A549 (cell line): ENCODE measurements at regions not wholly inside any gene's neighbourhood (a gene's known extent, or its start where the extent isn't known, plus 50 kb on each side); places are given as distances from the start of the nearest gene placed in this dataset.

Experiments used
- ATAC-seq, 2 experiments: fragments of 200-7000 bp in 1 of 2; fragments of >200 bp in 1 of 2; cut with Nextera tagmentation in 1 of 2; cut with Tn5 transposase in 1 of 2; 3 replicates each; pipeline versions ENCODE4 v1.8.0 to v1.9.1; 2018 to 2020; ENCODE audit warnings: mild to moderate bottlenecking in 1 of 2, moderate library complexity in 1 of 2
- CTCF ChIA-PET: fragments of 300-600 bp; sonication (Branson Sonifier 250); formaldehyde crosslinking; extraction: SDS; loops from one replicate; lab custom pipeline; 2021; ENCODE audit warnings: antibody characterized with exemption, inconsistent platforms; lab: Yijun Ruan, JAX
- POLR2A ChIA-PET: fragments of 350-600 bp; formaldehyde crosslinking; extraction: SDS; loops from one replicate; lab custom pipeline; 2021; ENCODE audit warnings: antibody characterized with exemption, inconsistent platforms; lab: Yijun Ruan, JAX
- DNase-seq, 2 experiments: peaks; one replicate each; pipeline versions ENCODE4 v3.0.0 to v3.0.0-alpha.2; 2011 to 2016; ENCODE audit warnings: low read depth in 1 of 2, low spot score in 1 of 2
- FAIRE-seq: peaks from 2 replicates; lab custom pipeline; 2011; peaks lifted over from hg19 to GRCh38; lab: Jason Lieb, UNC
- H3K27ac ChIP-seq, 2 experiments: fragments of >200 bp; sonication (Bioruptor Twin); formaldehyde crosslinking; 3 replicates each; pipeline ENCODE4 v1.5.1; 2016 to 2017
- H3K4me1 ChIP-seq: fragments of >200 bp; sonication (Bioruptor Twin); formaldehyde crosslinking; 3 replicates; pipeline ENCODE4 v1.6.1; 2016
- H3K4me2 ChIP-seq: fragments of >200 bp; sonication (Bioruptor Twin); formaldehyde crosslinking; 3 replicates; pipeline ENCODE4 v1.6.1; 2016
- H3K4me3 ChIP-seq: fragments of >200 bp; sonication (Bioruptor Twin); formaldehyde crosslinking; 3 replicates; pipeline ENCODE4 v1.5.1; 2016
- H3K9me3 ChIP-seq: fragments of >200 bp; sonication (Bioruptor Twin); formaldehyde crosslinking; 3 replicates; pipeline ENCODE4 v1.6.1; 2016
- BHLHE40 ChIP-seq: IDR thresholded peaks from 2 replicates; pipeline ENCODE4 v1.6.1; 2012; ENCODE audit warnings: low read depth, low read length, inconsistent platforms
- CEBPB ChIP-seq, 2 experiments: fragments of >200 bp in 1 of 2; sonication (Bioruptor Twin) in 1 of 2; formaldehyde crosslinking in 1 of 2; IDR thresholded peaks; 2 replicates each; pipeline ENCODE4 v1.6.1; 2012 to 2016
- CHD2 ChIP-seq: fragments of 150-350 bp; IDR thresholded peaks from 2 replicates; pipeline ENCODE4 v1.6.1; 2014; ENCODE audit warnings: low read length; ENCODE audit not compliant: partially characterized antibody
- EHF ChIP-seq: fragments of 250-450 bp; sonication (Bioruptor Pico); IDR thresholded peaks from 2 replicates; pipeline ENCODE4 v1.5.0; 2020; ENCODE audit warnings: mild to moderate bottlenecking
- EHMT2 ChIP-seq: fragments of 200-600 bp; sonication (generic); IDR thresholded peaks from 2 replicates; pipeline ENCODE4 v1.6.1; 2016; ENCODE audit warnings: antibody characterized with exemption, low read depth, mild to moderate bottlenecking, moderate library complexity
- ESRRA ChIP-seq: fragments of 150-350 bp; IDR thresholded peaks from 2 replicates; pipeline ENCODE4 v1.6.1; 2014; ENCODE audit warnings: mild to moderate bottlenecking, low read length, borderline replicate concordance
- FOSB ChIP-seq: fragments of 250-450 bp; sonication (Bioruptor Pico); IDR thresholded peaks from 2 replicates; pipeline ENCODE4 v1.5.0; 2020; ENCODE audit warnings: mild to moderate bottlenecking, moderate library complexity
- HES2 ChIP-seq: fragments of >200 bp; sonication (Bioruptor Twin); formaldehyde crosslinking; IDR thresholded peaks from 2 replicates; pipeline ENCODE4 v1.6.1; 2016
- HOXA7 ChIP-seq: fragments of 250-450 bp; sonication (Bioruptor Pico); IDR thresholded peaks from 2 replicates; pipeline ENCODE4 v1.5.0; 2020; ENCODE audit warnings: mild to moderate bottlenecking, moderate library complexity
- HOXB13 ChIP-seq: fragments of 250-450 bp; sonication (Bioruptor Pico); IDR thresholded peaks from 2 replicates; pipeline ENCODE4 v1.5.0; 2020; ENCODE audit warnings: low read depth, mild to moderate bottlenecking, moderate library complexity
- JUN ChIP-seq, 2 experiments: fragments of >200 bp; sonication (Bioruptor Twin); formaldehyde crosslinking; IDR thresholded peaks; 2 replicates in 1 of 2; 3 replicates in 1 of 2; pipeline ENCODE4 v1.6.1; 2016 to 2017
- MAX ChIP-seq: IDR thresholded peaks from 2 replicates; pipeline ENCODE4 v1.6.1; 2012
- NPAS2 ChIP-seq: fragments of 250-450 bp; sonication (Bioruptor Pico); IDR thresholded peaks from 2 replicates; pipeline ENCODE4 v1.8.0; 2022; ENCODE audit warnings: mild to moderate bottlenecking, moderate library complexity, borderline replicate concordance
- NR3C1 ChIP-seq: fragments of >200 bp; sonication (Bioruptor Twin); formaldehyde crosslinking; IDR thresholded peaks from 3 replicates; pipeline ENCODE4 v1.6.1; 2017
- PBX3 ChIP-seq: IDR thresholded peaks from 2 replicates; pipeline ENCODE4 v1.6.1; 2012
- POLR2A ChIP-seq: IDR thresholded peaks from 2 replicates; pipeline ENCODE4 v1.6.1; 2012; ENCODE audit warnings: mild to moderate bottlenecking, low read length
- RAD21 ChIP-seq, 2 experiments: fragments of >200 bp in 1 of 2; sonication (Bioruptor Twin) in 1 of 2; formaldehyde crosslinking in 1 of 2; IDR thresholded peaks in 1 of 2; conservative IDR thresholded peaks in 1 of 2; 2 replicates in 1 of 2; 3 replicates in 1 of 2; pipeline ENCODE4 v1.6.1; 2012 to 2018; ENCODE audit warnings: inconsistent platforms in 1 of 2
- RCOR1 ChIP-seq: fragments of 150-350 bp; IDR thresholded peaks from 2 replicates; pipeline ENCODE4 v1.6.1; 2014; ENCODE audit warnings: antibody characterized with exemption, low read length, low read depth
- SMC3 ChIP-seq: fragments of >200 bp; sonication (Bioruptor Twin); formaldehyde crosslinking; IDR thresholded peaks from 3 replicates; pipeline ENCODE4 v1.6.1; 2018; ENCODE audit warnings: inconsistent platforms
- TFCP2L1 ChIP-seq: fragments of 250-450 bp; sonication (Bioruptor Pico); IDR thresholded peaks from 2 replicates; pipeline ENCODE4 v1.5.0; 2021; ENCODE audit warnings: mild to moderate bottlenecking
- ZC3H11A ChIP-seq: fragments of 450-650 bp; IDR thresholded peaks from 2 replicates; pipeline ENCODE4 v1.6.1; 2014; ENCODE audit warnings: antibody characterized with exemption, mild to moderate bottlenecking
- ZSCAN20 ChIP-seq: fragments of 250-450 bp; sonication (Bioruptor Pico); IDR thresholded peaks from 2 replicates; pipeline ENCODE4 v1.8.0; 2022; ENCODE audit warnings: mild to moderate bottlenecking, moderate library complexity
- WGBS: methylation state at CpG from one replicate; pipeline ENCODE4 v1.1.6; 2017; ENCODE audit errors: missing lambda C conversion rate; 5-methylcytosine and 5-hydroxymethylcytosine counted together
- TF ChIP-seq, protein P1 (sequence below): fragments of 200-600 bp; sonication (generic); IDR thresholded peaks from 2 replicates; pipeline ENCODE4 v1.6.1; 2016; ENCODE audit warnings: antibody characterized with exemption, mild to moderate bottlenecking, moderate library complexity
- TF ChIP-seq, protein P2 (sequence below): fragments of 150-350 bp; IDR thresholded peaks from 2 replicates; pipeline ENCODE4 v1.6.1; 2014; ENCODE audit warnings: low read depth, mild to moderate bottlenecking, low read length

DNA sequence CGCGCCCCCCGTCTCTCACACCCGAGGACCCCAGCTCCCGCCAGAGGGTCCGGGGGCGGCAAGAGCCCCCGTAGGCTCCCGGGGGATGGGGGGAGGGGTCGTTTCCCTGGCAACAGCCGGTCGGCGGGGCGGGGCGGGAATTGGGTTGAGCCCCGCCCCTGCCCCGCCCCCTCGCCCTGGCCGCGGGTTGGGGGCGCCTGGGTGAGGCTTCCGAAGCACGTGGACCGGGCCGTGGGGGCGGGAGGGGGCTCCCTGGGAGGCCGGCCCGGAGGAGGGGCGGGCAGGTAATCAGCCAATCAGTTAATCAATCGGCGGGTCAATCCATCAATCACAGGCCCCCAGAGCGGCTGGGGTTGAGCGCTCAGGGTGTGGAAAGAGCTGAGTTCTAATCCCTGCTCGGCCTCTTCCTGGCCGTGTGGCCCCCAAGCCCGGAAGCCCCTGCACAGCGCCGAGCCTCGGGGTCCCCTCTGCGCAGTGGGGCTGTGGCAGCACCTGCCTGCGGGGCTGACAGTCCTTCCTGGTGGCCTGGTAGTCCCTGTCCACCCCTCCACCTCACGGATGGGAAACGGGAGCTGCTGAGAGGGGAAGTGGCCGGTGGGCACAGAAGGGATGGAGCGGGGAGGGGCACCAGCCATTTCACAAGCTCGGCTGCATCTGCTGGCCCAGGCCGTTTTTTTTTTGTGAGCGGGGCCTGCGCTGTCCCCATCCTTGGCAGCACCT, 174.2 kb upstream of the IER5L start:
- peak overlapping the region; percentile 99 for H3K4me2 ChIP-seq
- peaks cover 14% of the 10 kb centered on the region for H3K9me3 ChIP-seq
- H3K27ac ChIP-seq, result peak overlapping the region; percentile 98 to 99
- WGBS, result 92% methylated on average over 14 of the region's 49 CpGs
- POLR2A ChIA-PET, result interaction anchor here (0.9 kb wide), 1 partner anchor 130 kb away, joined by 3 read pairs; no protein-coding TSS in a partner anchor
- peak overlapping the region; percentile 60 for H3K4me3 ChIP-seq
- H3K4me1 ChIP-seq, result peaks cover 60% of the 10 kb centered on the region
- ATAC-seq (peak in 1 of 2 experiments; percentile 21; a peak in 3 of 6 replicates), DNase-seq (no peak), FAIRE-seq (no peak)
- TF ChIP-seq NR3C1, result no peak
- peak in 1 of 2 experiments; percentile 13; a peak in 1 of 5 replicates for TF ChIP-seq JUN (IDR thresholded peaks at IDR 0.05)
- TF ChIP-seq TFCP2L1 (CRISPR knock-in tag), result no peak
- TF ChIP-seq HOXB13, result no peak
- CTCF ChIA-PET, result interaction anchor here (0.5 to 1.6 kb wide), 5 partner anchors 9 to 221 kb away, joined by 3 to 5 read pairs (median 3); no protein-coding TSS in a partner anchor

DNA sequence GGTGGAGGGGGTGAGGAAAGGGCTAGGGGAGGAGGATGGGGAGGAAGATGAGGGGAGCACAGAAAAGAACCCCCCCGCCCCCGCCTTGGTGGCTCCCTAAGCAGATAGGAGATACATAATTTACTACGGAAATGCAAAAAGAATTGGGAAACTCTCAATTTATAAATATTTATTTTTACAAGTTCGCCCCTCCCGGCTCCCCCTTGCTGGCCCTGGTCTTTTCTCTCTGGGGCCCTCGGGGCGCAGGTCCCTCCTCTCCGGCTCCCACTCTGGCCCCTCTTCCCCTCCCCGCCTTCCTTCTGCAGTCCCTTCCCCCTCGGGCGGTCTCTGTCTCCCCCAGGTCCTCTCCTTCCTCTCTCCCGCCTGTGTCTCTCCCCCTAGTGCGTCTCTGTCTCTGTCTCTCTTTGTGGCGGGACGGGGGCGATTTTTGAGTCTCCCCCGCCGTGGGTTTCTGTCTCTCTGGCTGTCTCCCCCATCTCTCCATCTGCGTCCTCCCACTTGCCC, 173.6 kb upstream of the IER5L start:
- peak overlapping the region; percentile 98 to 99 for H3K27ac ChIP-seq
- peaks cover 14% of the 10 kb centered on the region for H3K9me3 ChIP-seq
- peak overlapping the region; percentile 60 for H3K4me3 ChIP-seq
- H3K4me2 ChIP-seq, result peak overlapping the region; percentile 99
- FAIRE-seq (no peak), ATAC-seq (peak in 1 of 2 experiments; percentile 34; a peak in 3 of 6 replicates), DNase-seq (peak in 1 of 2 experiments; percentile 41)
- WGBS, result 3% methylated on average over 18 of the region's 19 CpGs
- H3K4me1 ChIP-seq, result peaks cover 66% of the 10 kb centered on the region
- TF ChIP-seq PBX3 (no peak), EHMT2 (no peak), FOSB (CRISPR knock-in tag) (no peak), POLR2A (no peak), CHD2 (no peak)
- POLR2A ChIA-PET, result no interaction called here
- CTCF ChIA-PET, result interaction anchor here (0.5 to 1.3 kb wide), 2 partner anchors 36 to 220 kb away, joined by 3 read pairs; no protein-coding TSS in a partner anchor

DNA sequence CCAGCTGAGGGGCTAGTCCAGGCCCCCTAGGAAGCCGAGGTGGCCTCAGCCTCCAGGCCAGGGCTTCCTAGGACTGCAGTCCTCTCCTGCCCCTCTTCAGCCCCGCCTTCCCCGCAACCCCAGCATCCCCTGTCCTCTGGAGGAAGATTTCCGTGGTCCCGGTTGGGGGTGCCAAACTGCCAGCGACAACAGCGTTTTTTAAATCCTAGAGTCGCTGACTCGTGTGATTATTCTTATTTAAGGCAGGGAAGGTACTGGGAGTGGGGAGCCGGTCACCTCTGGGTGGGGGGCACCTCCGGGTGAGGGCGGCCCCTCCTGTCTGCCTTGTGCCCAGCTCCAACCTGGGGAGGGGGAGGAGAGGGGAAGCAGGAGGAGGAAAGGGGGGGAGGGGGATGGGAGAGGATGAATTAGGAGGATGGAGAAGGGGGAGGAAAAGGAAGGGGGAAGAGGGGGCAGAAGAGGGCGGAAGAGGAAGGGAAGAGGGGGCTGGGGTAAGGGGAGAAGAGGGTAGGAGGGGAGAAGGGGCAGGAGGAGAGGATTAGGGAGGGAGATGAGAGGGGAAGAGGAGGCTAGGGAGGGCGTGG, 173.1 kb upstream of the IER5L start:
- no peak for ATAC-seq
- H3K4me2 ChIP-seq, result peak overlapping the region; percentile 99
- no peak for DNase-seq
- no peak for FAIRE-seq
- ChIA-PET CTCF (interaction anchor here (1.1 kb wide), 1 partner anchor 77 kb away, joined by 4 read pairs; no protein-coding TSS in a partner anchor), POLR2A (no interaction called here)
- H3K4me3 ChIP-seq, result no peak overlapping the region; the same call in 1 of the 3 replicates
- H3K9me3 ChIP-seq, result peaks cover 12% of the 10 kb centered on the region
- H3K27ac ChIP-seq, result peak overlapping the region; percentile 98 to 99
- WGBS, result 66% methylated on average over 12 of the region's 14 CpGs
- peaks cover 68% of the 10 kb centered on the region for H3K4me1 ChIP-seq
- TF ChIP-seq, protein P1, sequence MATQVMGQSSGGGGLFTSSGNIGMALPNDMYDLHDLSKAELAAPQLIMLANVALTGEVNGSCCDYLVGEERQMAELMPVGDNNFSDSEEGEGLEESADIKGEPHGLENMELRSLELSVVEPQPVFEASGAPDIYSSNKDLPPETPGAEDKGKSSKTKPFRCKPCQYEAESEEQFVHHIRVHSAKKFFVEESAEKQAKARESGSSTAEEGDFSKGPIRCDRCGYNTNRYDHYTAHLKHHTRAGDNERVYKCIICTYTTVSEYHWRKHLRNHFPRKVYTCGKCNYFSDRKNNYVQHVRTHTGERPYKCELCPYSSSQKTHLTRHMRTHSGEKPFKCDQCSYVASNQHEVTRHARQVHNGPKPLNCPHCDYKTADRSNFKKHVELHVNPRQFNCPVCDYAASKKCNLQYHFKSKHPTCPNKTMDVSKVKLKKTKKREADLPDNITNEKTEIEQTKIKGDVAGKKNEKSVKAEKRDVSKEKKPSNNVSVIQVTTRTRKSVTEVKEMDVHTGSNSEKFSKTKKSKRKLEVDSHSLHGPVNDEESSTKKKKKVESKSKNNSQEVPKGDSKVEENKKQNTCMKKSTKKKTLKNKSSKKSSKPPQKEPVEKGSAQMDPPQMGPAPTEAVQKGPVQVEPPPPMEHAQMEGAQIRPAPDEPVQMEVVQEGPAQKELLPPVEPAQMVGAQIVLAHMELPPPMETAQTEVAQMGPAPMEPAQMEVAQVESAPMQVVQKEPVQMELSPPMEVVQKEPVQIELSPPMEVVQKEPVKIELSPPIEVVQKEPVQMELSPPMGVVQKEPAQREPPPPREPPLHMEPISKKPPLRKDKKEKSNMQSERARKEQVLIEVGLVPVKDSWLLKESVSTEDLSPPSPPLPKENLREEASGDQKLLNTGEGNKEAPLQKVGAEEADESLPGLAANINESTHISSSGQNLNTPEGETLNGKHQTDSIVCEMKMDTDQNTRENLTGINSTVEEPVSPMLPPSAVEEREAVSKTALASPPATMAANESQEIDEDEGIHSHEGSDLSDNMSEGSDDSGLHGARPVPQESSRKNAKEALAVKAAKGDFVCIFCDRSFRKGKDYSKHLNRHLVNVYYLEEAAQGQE, result no peak
- no peak for TF ChIP-seq HOXB13
- no peak for TF ChIP-seq EHF
- no peak for TF ChIP-seq HES2
- TF ChIP-seq MAX, result no peak; the same call in 1 of the 2 replicates
- TF ChIP-seq, protein P2, sequence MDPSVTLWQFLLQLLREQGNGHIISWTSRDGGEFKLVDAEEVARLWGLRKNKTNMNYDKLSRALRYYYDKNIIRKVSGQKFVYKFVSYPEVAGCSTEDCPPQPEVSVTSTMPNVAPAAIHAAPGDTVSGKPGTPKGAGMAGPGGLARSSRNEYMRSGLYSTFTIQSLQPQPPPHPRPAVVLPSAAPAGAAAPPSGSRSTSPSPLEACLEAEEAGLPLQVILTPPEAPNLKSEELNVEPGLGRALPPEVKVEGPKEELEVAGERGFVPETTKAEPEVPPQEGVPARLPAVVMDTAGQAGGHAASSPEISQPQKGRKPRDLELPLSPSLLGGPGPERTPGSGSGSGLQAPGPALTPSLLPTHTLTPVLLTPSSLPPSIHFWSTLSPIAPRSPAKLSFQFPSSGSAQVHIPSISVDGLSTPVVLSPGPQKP, result no peak
- TF ChIP-seq HOXA7, result no peak
- no peak for TF ChIP-seq SMC3
- no peak for TF ChIP-seq BHLHE40
- no peak for TF ChIP-seq CEBPB (IDR thresholded peaks at IDR 0.05)
- no peak; a peak in 1 of 5 replicates for TF ChIP-seq RAD21 (conservative IDR thresholded peaks at IDR 0.05 in 1 of 2, IDR thresholded peaks at IDR 0.05 in 1 of 2)
- no peak for TF ChIP-seq NPAS2 (CRISPR knock-in tag)
- no peak for TF ChIP-seq RCOR1
- TF ChIP-seq ESRRA, result no peak
- TF ChIP-seq ZC3H11A, result no peak
- no peak for TF ChIP-seq PBX3
- no peak for TF ChIP-seq ZSCAN20 (CRISPR knock-in tag)
- no peak for TF ChIP-seq JUN (IDR thresholded peaks at IDR 0.05)
